OCI-LY1 (cell line): ENCODE measurements at regions not wholly inside any gene's neighbourhood (a gene's known extent, or its start where the extent isn't known, plus 50 kb on each side); places are given as distances from the start of the nearest gene placed in this dataset.

ENCODE experiments used
- EZH2 ChIP-seq: fragments of 200-600 bp; sonication (generic), shearing (Covaris generic); IDR thresholded peaks from 2 replicates; pipeline ENCODE4 v1.8.0; 2017; ENCODE audit warnings: borderline replicate concordance, mixed run types, mild to moderate bottlenecking, antibody characterized with exemption, low read length, moderate library complexity, mixed read lengths
- TF ChIP-seq, protein P1 (sequence below): fragments of 200-600 bp; sonication (generic), shearing (Covaris generic); IDR thresholded peaks from 2 replicates; pipeline ENCODE4 v1.5.1; 2017; ENCODE audit warnings: mild to moderate bottlenecking, antibody characterized with exemption, low read length, moderate library complexity, mixed read lengths

GRCh38 chr14:45587142-45587541 is 334.1 kb upstream of the MIS18BP1 start:
- TF ChIP-seq, protein P1, sequence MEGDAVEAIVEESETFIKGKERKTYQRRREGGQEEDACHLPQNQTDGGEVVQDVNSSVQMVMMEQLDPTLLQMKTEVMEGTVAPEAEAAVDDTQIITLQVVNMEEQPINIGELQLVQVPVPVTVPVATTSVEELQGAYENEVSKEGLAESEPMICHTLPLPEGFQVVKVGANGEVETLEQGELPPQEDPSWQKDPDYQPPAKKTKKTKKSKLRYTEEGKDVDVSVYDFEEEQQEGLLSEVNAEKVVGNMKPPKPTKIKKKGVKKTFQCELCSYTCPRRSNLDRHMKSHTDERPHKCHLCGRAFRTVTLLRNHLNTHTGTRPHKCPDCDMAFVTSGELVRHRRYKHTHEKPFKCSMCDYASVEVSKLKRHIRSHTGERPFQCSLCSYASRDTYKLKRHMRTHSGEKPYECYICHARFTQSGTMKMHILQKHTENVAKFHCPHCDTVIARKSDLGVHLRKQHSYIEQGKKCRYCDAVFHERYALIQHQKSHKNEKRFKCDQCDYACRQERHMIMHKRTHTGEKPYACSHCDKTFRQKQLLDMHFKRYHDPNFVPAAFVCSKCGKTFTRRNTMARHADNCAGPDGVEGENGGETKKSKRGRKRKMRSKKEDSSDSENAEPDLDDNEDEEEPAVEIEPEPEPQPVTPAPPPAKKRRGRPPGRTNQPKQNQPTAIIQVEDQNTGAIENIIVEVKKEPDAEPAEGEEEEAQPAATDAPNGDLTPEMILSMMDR, result no peak
- TF ChIP-seq EZH2, result no peak
